ENCODE measurements at regions not wholly inside any gene's neighbourhood (a gene's known extent, or its start where the extent isn't known, plus 50 kb on each side); places are given as distances from the start of the nearest gene placed in this dataset.

DNA sequence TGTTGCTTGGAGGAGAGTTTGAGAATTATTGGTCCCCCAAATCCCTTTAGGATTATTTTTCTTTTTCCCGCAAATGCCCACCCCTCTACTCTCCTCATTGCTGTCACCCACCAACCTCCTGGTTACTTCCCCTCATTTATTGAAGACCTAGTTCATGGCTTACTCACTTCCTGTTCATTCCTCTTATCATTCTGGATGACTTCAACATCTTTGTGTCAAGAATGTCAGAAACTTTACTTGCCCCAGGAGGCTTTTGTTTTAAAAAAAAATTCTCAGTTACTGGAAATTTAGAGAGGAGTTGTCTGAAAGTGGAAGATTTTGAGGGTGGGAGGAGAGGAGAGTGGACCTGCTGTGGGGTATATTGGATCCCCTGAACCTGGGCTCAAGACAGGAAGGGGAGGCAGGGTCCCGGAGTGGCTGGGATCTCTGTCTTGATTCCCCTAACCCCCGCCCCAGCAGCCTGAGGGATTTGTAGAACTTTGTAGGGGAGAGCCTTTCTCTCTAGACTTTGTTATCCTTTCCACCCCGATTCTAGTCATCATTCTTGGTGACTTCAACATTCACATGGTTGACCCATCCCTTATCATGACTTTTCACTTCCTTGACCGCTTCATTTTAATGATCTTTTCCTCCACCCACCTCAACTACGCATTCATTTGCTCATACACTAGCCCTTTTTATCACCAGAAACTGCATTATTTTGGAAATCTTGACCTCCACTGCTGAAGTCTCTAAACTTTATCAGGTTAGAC, 69.9 kb upstream of the ESX1 start:
- H3K4me1 Mint-ChIP-seq, result no peaks in the 10 kb centered on the region
- H3K9me3 Mint-ChIP-seq, result peaks cover 17% of the 10 kb centered on the region
- no peak overlapping the region for H3K27ac Mint-ChIP-seq
- H3K36me3 Mint-ChIP-seq, result no peaks in the 10 kb centered on the region
- TF ChIP-seq, protein P1, sequence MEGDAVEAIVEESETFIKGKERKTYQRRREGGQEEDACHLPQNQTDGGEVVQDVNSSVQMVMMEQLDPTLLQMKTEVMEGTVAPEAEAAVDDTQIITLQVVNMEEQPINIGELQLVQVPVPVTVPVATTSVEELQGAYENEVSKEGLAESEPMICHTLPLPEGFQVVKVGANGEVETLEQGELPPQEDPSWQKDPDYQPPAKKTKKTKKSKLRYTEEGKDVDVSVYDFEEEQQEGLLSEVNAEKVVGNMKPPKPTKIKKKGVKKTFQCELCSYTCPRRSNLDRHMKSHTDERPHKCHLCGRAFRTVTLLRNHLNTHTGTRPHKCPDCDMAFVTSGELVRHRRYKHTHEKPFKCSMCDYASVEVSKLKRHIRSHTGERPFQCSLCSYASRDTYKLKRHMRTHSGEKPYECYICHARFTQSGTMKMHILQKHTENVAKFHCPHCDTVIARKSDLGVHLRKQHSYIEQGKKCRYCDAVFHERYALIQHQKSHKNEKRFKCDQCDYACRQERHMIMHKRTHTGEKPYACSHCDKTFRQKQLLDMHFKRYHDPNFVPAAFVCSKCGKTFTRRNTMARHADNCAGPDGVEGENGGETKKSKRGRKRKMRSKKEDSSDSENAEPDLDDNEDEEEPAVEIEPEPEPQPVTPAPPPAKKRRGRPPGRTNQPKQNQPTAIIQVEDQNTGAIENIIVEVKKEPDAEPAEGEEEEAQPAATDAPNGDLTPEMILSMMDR (IDR thresholded peaks at IDR 0.05; ENCODE audit: unreplicated experiment), result no peak
- H3K4me3 Mint-ChIP-seq, result no peak overlapping the region
- DNase-seq (ENCODE audit: low spot score in 2 of 2, unreplicated experiment in 2 of 2), result no peak
- peaks cover 3% of the 10 kb centered on the region for H3K27me3 Mint-ChIP-seq (ENCODE audit: low read depth)

DNA sequence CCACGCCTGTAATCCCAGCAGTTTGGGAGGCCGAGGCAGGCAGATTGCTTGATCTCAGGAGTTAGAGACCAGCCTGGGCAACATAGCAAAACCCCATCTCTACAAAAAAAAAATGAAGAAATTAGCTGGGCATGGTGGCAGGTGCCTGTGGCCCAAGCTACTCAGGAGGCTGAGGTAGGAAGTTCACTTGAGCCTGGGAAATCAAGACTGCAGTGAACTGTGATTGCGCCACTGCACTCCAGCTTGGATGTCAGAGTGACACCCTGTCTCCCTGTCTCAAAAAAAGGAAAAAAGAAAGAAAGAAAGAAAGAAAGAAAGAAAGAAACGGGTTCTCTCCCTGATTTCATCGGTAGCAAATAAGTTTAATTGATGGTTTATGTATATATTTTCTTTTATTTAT, 64.6 kb upstream of the ESX1 start:
- Mint-ChIP-seq H3K4me3 (no peak overlapping the region), H3K9me3 (peaks cover 9% of the 10 kb centered on the region), H3K27ac (no peak overlapping the region), H3K27me3 (ENCODE audit: low read depth) (peaks cover 3% of the 10 kb centered on the region), H3K4me1 (no peaks in the 10 kb centered on the region), H3K36me3 (no peaks in the 10 kb centered on the region)
- TF ChIP-seq, protein P1 (IDR thresholded peaks at IDR 0.05; ENCODE audit: unreplicated experiment), result no peak
- no peak for DNase-seq (ENCODE audit: low spot score in 2 of 2, unreplicated experiment in 2 of 2)

DNA sequence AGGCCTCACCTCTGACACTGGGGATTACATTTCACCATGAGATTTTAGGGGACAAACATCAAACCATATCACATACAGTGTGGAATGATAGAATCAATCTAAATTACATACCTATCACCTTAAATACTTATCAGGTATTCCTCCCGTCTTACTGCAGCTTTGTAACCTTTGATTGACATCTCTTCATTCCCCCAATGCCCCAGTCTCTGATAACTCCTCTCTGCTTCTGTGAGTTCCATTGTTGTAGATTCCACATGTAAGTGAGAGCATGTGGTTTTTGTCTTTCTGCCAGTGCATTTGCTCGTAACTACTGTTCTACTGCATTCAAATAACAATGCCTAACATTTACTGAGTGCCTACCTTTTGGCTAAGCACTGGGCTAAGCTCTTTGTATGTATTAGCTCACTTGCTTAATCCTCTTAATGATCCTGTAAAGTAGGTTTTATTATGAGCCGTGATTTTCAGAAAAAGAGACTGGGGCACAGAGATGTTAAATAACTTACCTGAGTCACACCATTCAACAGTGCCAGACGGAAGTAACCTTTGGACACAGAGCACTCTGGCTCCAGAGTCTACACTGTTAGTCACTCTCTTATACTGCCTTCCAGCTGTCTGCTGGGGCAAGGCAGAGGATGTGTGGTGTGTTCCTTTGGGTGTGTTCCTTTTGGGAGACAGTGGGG, 63.7 kb upstream of the ESX1 start:
- Mint-ChIP-seq H3K36me3 (no peaks in the 10 kb centered on the region), H3K4me3 (no peak overlapping the region), H3K4me1 (no peaks in the 10 kb centered on the region), H3K9me3 (peaks cover 6% of the 10 kb centered on the region), H3K27me3 (ENCODE audit: low read depth) (no peaks in the 10 kb centered on the region), H3K27ac (no peak overlapping the region)
- DNase-seq (ENCODE audit: low spot score in 2 of 2, unreplicated experiment in 2 of 2), result no peak
- TF ChIP-seq, protein P1 (IDR thresholded peaks at IDR 0.05; ENCODE audit: unreplicated experiment), result no peak

DNA sequence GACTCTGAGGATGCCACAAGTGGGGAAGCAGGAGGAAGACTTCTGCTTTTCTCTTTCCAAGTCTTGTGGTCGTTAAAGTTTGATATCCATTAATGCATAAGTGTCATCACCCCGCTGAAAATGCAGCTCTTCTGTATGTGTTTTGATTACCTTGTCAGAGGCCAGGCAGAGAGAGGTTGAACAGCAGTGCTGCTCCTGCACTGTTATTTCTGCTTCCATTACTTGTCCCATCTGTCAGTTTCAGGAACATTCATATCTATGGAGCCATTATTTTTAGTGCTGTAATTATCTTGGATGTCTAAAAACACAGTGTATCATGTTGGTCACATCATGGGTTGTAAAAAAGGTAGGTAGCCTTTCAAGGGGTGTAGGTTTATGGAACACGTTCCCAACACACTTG, 62.0 kb upstream of the ESX1 start:
- TF ChIP-seq, protein P1 (IDR thresholded peaks at IDR 0.05; ENCODE audit: unreplicated experiment), result no peak
- no peaks in the 10 kb centered on the region for H3K4me1 Mint-ChIP-seq
- no peak overlapping the region for H3K4me3 Mint-ChIP-seq
- DNase-seq (ENCODE audit: low spot score in 2 of 2, unreplicated experiment in 2 of 2), result no peak
- no peaks in the 10 kb centered on the region for H3K36me3 Mint-ChIP-seq
- no peak overlapping the region for H3K27ac Mint-ChIP-seq
- H3K27me3 Mint-ChIP-seq (ENCODE audit: low read depth), result no peaks in the 10 kb centered on the region
- peaks cover 6% of the 10 kb centered on the region for H3K9me3 Mint-ChIP-seq

DNA sequence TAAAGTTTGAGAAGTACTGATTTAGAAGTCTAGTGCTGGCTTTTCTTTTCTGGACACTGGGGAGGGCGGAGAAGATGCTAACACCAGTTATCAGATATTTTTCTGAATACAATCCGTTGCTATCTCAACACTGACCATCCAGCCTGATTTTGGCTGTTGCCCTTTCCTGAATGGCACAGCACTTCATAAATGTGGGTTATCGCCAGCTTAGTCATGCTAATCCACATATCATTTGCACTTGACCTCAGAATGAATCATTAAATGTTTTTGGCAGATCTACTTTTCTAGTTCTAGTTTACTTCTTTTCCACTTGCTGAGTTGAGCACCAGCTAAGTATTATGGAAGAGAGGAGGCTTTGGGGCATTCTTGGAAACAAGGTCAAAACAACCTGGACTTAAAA, 60.8 kb upstream of the ESX1 start:
- Mint-ChIP-seq H3K27me3 (ENCODE audit: low read depth) (no peaks in the 10 kb centered on the region), H3K36me3 (no peaks in the 10 kb centered on the region), H3K4me1 (no peaks in the 10 kb centered on the region), H3K27ac (no peak overlapping the region), H3K9me3 (peaks cover 10% of the 10 kb centered on the region), H3K4me3 (no peak overlapping the region)
- TF ChIP-seq, protein P1 (IDR thresholded peaks at IDR 0.05; ENCODE audit: unreplicated experiment), result no peak
- no peak for DNase-seq (ENCODE audit: low spot score in 2 of 2, unreplicated experiment in 2 of 2)

Measured in mesothelial cell of epicardium (in vitro differentiated cells).